DOHH2 (cell line): ENCODE measurements at regions not wholly inside any gene's neighbourhood (a gene's known extent, or its start where the extent isn't known, plus 50 kb on each side); places are given as distances from the start of the nearest gene placed in this dataset.

ENCODE experiments used
- CTCF ChIP-seq: fragments of 200-600 bp; sonication (generic); IDR thresholded peaks from one replicate; pipeline ENCODE4 v1.5.1; 2014; ENCODE audit warnings: antibody characterized with exemption, mild to moderate bottlenecking, low read depth, low read length; ENCODE audit not compliant: poor library complexity, severe bottlenecking
- EZH2phosphoT487 ChIP-seq: fragments of 200-600 bp; sonication (generic); IDR thresholded peaks from 2 replicates; pipeline ENCODE4 v1.6.1; 2017; ENCODE audit warnings: borderline replicate concordance, mild to moderate bottlenecking, antibody characterized with exemption, low read length, moderate library complexity, mixed read lengths

- TF ChIP-seq EZH2phosphoT487 (no peak), CTCF (no peak)
Observed at GRCh38 chr5:56451742-56452141, 218.6 kb upstream of the ANKRD55 start.
